GM21367 (cell line): ENCODE measurements at regions not wholly inside any gene's neighbourhood (a gene's known extent, or its start where the extent isn't known, plus 50 kb on each side); places are given as distances from the start of the nearest gene placed in this dataset.
A peak's percentile ranks its signal among the peaks of the same experiment; 100 is the strongest.

Experiments used
- ATAC-seq: cut with Tn5 transposase; IDR thresholded peaks from one replicate; pipeline ENCODE4 v1.9.1; 2021; ENCODE audit not compliant: unreplicated experiment

- no peak for ATAC-seq
Observed at GRCh38 chr2:143968360-143968759, 551.6 kb downstream of the ZEB2 start.

- no peak for ATAC-seq
Observed at GRCh38 chr2:143965493-143966164, 554.3 kb downstream of the ZEB2 start.

GRCh38 chr2:143964891-143965290 is 555.0 kb downstream of the ZEB2 start:
- ATAC-seq = no peak

DNA sequence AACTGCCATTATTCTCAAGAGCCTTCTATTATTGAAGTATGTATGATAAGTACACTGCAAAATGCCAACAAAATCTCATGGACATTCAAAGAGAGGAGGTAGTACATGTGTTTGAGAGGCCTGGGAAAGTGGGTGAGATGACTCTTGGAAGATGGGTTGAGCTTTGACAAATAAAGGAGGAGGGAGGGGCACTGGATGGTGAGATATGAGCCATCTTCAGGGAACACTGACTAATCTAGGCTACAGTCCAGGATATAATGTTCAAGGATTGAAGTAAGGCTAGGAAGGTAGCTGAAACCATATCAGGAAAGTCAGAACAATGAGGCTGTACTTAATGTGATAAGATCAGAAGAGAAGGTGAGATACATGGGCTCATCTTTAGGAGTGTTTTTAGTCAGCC is 559.7 kb downstream of the ZEB2 start:
- ATAC-seq = no peak

DNA sequence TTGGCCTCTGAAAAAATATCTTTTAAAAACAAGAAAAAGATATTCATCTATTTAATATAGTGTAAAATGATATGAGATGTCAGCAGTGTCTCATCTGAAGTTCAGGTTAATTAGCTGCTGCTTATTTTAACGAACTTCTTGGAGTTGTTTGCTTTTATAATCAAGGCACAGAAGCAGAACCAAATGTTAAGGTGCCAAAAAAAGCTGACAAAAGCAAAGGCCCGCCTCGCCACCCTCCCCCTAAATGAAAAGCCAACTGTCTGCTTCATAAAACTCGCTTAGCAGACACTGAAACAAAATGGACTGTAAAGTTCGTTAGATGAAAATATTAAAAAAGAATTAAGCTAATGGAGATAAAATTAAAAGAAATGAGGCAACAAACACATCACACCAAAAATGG is 562.6 kb downstream of the ZEB2 start:
- ATAC-seq = no peak

DNA sequence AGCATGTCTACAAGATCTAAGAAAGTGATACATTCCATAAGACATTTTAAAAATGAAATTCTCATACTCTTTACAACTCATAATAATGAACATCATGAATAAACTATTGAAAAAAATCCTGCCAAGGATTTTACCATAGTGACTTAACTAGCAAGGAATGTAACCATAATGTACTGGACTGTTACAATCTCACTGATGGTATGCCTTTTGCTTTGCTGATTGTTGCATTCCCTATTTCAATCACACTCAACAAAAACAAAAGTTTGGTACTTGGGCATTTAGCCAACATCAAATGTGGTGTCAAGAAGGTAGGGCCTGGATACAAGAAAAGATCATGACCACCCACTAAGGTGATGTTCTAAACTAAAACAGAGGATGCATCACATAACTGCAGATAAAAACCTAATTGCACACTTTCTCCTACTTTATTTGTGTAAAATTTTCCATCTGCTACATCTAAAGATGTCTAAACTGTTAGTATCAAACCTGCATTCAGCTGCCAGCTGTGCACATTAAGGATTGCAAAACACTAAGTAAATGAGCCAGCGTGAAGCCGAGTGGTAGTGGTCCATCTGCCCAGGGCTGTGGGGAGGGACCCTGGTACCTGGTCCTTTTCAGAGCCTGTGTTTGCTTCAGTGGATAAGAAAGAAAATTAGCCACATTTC is 564.4 kb downstream of the ZEB2 start:
- ATAC-seq = no peak

DNA sequence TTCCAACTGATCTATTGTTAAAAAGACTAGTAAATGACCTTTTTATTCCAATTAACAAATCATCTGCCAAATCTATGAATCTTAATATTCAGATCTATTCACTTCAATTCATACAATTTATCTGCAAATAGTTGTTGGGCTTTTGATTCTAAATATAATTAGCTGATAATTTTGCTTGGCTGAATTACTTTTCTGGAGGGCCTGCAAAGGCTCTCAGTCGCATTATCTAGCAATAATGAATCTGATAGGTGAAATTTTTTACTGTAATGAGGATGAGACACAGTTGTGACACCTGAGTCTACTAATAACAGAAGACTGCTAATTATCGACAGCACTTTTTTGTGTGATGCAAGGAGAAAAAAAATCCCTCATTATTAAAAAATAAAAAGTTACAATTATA is 565.1 kb downstream of the ZEB2 start:
- ATAC-seq = no peak

DNA sequence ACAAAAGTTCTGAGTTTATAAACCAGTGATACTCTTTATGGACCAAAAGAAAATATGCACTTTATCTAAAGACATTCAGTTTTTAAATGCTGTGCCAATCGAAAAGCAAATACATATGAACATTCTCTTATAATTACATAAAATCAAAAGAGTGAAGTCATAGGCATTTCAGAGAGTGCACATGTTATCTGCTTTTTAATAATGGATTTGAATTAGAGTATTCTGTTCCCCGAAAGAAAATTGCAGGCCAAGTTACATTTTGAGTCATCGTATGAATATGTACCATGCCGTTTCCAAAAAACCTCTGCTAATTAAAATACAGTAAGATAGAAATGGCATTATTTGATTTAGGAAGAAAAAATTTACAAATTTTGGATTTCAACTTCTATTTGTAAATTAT is 565.7 kb downstream of the ZEB2 start:
- ATAC-seq = no peak

DNA sequence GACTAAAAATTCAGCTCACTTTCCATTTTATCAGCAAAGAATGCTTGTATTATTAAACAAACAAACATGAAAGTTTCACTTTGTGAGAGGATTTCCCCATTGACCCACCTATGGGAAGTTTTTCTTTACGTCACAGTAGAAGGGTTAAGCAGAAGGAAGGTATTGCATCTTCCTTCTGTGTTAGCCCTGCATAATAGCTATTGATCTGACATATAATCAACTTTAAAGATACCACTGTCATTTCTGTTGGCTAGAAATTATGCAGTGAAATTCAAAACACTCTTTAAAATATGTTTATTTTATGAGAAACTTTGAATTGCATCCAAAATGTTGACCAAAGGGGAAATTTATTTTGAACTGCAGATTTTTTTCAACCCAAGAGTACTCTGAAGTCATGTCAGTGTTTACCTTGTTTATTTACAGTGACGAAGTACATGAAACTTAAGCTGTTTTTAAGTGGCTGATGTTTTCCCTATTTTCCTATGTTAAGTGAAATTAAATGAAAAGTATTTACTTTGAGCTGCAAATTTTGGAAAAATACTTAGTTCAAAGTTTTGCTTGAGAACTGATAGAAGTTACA is 566.4 kb downstream of the ZEB2 start:
- ATAC-seq = no peak

GRCh38 chr2:143952536-143952935 is 567.4 kb downstream of the ZEB2 start:
- no peak for ATAC-seq

- ATAC-seq = no peak
Observed at GRCh38 chr2:143950704-143951103, 569.2 kb downstream of the ZEB2 start.

DNA sequence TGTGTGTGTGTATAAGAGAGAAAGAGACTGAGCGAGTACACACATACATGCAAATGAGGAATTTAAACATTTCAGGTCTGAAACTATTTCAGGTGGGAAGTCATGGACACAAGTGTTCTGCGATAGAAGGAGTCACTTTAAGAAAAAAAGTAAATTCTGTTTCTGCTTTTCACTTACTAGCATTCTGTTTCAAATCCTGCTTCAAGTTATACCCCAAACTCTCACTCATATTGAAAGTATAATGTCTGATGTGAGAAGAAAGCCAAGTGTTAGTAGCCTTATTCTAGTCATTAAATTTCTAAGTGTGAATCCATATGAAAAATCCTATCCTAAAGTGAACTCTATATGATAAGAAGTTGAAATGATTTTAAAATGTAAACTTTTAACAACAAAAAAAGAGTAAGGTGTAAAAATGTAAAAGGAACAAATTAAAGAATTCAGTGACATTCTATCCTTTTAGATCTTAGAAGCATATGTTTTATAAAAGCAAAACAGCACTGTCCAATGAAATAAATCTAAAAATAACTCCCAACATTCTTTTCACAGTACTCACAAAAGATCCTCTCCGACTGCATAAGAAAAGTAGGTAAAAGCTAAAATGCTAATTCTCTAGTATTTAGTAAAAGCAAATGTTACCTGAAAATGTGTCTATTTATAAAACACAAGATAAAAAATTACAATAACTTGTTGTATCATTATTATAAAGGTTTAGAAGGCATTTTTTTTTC is 570.6 kb downstream of the ZEB2 start:
- no peak for ATAC-seq

DNA sequence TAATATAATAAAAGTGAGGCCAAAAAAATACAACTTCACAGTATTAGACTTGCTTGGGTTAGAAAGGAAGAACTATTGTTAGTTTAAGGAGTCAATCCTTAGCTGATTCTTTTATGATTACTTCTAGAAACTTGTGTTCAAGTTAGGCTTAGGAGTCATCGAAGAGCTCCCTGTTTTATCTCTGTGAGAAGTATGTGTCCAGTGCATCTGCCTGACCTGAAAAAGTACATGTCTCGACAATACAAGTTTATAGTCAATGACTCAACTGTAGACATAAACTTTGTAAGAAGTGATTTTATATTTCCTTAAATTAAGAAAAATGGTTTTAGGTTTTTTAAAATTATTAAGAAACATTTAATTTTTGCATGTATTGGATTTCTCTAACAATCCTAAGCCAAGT is 571.2 kb downstream of the ZEB2 start:
- no peak for ATAC-seq

DNA sequence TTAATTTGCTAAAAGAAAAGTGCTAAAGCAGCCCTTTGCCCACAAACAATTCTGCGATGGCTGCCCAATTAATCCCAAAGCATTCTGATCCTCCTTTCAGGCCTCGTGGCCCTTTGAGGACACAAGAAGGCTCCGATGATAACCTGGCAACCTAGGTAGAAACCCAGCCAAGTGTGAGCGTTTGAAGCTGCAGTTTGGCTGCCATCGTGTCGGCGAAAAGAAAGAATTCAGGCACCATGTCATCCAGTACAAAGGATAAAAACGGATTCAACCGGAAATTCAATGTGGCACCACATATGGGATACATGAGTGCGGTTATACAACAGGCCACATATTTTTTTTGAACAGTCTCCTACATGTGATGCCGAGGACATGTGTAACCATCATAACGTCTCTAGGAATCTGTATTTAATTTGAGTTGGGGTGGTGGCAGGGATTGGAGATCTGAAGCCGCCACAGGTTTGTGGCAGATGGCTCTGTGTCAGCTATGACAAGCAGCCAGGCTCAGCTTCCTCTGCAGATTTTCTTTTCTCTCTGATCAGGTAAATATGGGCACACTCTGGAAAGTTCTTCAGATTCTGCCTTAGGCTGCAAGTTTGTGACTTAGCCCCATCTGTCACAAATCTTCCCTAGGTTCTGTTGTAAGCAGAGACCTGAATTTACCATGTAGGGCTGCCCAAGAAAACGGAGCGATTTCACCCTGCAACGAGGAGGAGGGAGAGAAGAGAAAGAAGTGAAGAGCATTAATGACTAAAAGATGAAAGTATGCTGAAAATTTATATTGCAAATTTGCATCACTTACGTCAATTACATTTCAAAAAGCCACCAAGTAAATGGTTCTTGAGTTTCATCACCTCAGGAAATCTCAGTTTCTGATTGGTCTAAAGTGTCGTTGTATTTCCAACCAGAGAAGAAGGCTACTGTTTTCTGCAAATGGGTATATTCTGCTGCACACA is 573.2 kb downstream of the ZEB2 start:
- ATAC-seq = no peak

- ATAC-seq = no peak
Observed at GRCh38 chr2:143942486-143942885, 577.4 kb downstream of the ZEB2 start.

DNA sequence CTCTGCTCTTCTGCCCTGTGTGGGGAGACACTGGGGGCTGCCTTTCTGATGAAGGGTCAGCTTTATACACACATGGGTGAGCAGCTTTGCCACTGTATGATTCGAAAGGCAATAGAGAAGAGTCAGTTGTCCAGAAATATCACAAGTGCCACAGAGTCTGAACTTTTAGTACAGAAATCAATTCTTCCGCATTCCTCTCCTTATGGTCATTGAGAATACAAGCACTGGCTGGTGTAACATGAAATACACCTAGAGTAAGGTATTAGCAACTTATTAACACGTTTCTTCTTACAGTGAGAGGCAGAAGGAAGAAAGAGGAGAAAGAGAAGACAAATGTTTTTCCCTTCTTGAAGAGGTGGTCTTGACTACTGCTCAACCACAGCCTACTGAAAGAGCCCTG is 579.2 kb downstream of the ZEB2 start:
- no peak for ATAC-seq

DNA sequence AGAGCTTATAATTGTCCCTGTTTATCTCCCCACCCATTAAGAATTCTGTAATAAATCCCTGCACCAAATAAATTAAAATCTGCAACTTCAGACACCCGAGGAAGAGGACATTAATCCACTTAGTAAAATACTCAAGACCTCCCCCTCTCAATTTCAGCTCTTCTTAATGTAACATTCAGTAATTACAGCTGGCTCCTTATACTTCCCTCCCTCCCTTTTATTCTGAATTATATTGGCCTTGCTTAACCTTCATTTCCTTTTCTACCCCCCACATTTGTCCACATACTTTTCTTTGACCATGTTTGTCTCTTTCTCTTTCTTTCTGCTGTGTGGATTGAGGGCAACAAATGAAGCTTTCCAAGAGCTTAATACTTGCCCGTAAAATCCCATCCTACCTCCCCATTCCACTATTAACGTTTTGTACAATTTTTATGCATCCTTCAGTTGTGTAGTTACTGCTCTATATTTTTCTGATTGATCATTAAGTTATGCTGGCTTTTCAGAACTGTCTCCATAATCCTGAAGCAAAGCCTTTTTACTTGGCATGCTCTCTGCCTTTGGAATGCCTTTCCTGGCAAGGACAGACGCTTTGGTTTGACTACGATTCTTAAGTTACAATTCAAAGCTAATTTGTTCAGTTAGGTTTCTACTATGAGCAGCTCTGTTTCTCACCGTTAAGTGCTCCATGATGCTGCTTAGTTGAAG is 580.1 kb downstream of the ZEB2 start:
- no peak for ATAC-seq

DNA sequence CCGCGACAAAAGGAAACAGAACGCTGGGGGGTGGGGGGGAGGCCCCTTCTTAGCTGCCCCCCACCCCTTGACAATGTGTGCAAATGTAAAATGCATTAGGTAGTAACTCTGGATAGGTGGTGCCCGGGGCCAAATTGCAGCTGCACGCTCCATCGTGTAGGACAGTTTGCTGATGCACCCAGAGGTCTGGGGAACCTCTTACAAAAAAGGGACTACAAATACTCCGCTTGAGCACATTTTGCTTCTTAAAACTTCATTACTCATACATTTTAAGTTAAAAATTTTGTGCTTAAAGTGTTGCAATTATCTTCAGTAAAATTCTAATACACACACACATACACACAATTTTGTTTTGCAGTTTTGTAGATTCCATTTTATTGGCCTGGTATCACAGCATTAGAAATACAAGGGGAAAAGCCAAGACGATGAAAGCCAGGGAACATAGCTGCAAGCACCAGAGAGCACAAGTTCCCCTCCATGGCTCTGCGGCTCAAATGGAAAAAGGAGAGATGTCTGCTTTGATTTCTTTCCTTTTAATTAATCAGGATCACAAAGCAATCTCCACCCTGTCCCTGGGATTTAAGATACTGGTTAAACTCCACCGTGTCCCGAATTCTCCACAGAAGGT is 582.1 kb downstream of the ZEB2 start:
- ATAC-seq = peak; percentile 24

DNA sequence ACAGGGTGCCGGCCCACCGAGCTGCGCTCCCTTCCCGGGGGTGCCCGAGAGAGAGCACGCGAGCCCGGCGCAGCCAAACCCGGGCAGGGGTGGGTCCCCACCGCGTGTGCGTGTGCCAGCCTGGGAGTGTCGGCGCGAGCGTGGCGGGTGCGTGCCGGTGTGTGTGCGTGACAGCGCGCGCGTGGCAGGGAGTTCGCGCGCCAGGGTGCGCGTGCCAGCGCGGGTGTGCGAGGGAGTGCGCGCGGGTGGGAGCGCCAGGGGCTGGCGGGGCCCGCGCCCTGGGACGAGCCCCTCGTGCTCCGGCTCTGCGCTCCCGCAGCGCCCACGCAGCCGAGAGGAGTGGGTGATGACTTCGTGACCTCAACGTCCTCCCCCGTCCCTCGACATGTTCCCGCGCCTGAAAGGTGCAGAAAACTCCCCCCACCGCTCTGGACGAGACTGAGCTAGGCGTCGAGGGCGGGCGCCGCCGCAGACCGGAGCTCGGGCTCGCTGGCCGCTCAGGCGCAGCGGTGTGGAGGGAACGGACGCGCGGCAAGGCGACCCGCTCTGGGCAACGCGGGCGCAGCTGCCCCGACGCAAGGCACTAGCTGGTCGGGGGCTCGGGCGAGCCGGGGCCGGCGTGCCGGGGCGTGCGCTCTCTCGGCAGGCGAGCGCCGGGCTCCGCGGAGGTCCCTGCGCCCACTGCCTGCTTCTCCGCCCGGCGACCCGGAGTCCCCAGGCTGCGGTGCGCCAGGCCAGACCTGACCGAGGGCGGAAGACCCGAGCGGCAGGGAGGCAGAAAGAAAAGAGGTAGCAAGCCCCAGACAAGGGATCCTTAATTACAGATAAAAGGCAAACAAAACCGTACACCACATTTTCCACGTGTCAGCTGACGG is 582.8 kb downstream of the ZEB2 start:
- peak; percentile 62 for ATAC-seq
